ENCODE measurements at regions not wholly inside any gene's neighbourhood (a gene's known extent, or its start where the extent isn't known, plus 50 kb on each side); places are given as distances from the start of the nearest gene placed in this dataset.

GRCh38 chr1:114336360-114336759 lies 174.6 kb downstream of the TRIM33 start:
- no peak overlapping the region for H3K4me3 ChIP-seq (replicated peaks in 1 of 2; ENCODE audit: low read depth in 2 of 2, low read length in 2 of 2)
- DNase-seq (ENCODE audit: low read depth in 2 of 2): no peak
- TF ChIP-seq CTCF (IDR thresholded peaks at IDR 0.05; ENCODE audit: low read depth, low read length): no peak

GRCh38 chr1:114335273-114335672 lies 175.7 kb downstream of the TRIM33 start:
- TF ChIP-seq CTCF (IDR thresholded peaks at IDR 0.05; ENCODE audit: low read depth, low read length): no peak
- no peak for DNase-seq (ENCODE audit: low read depth in 2 of 2)
- H3K4me3 ChIP-seq (replicated peaks in 1 of 2; ENCODE audit: low read depth in 2 of 2, low read length in 2 of 2): no peak overlapping the region

- no peak overlapping the region for H3K4me3 ChIP-seq (replicated peaks in 1 of 2; ENCODE audit: low read depth in 2 of 2, low read length in 2 of 2)
- TF ChIP-seq CTCF (IDR thresholded peaks at IDR 0.05; ENCODE audit: low read depth, low read length): no peak
- DNase-seq (ENCODE audit: low read depth in 2 of 2): no peak
Observed at GRCh38 chr1:114334297-114334696, 176.7 kb downstream of the TRIM33 start.

GRCh38 chr1:114333690-114334089 lies 177.3 kb downstream of the TRIM33 start:
- H3K4me3 ChIP-seq (replicated peaks in 1 of 2; ENCODE audit: low read depth in 2 of 2, low read length in 2 of 2): no peak overlapping the region
- DNase-seq (ENCODE audit: low read depth in 2 of 2): no peak
- TF ChIP-seq CTCF (IDR thresholded peaks at IDR 0.05; ENCODE audit: low read depth, low read length): no peak

- no peak for TF ChIP-seq CTCF (IDR thresholded peaks at IDR 0.05; ENCODE audit: low read depth, low read length)
- DNase-seq (ENCODE audit: low read depth in 2 of 2): no peak
- H3K4me3 ChIP-seq (replicated peaks in 1 of 2; ENCODE audit: low read depth in 2 of 2, low read length in 2 of 2): no peak overlapping the region
Observed at GRCh38 chr1:114331936-114332335, 178.3 kb upstream of the SYT6 start.

GRCh38 chr1:114330451-114330983 lies 176.8 kb upstream of the SYT6 start:
- DNase-seq (ENCODE audit: low read depth in 2 of 2): no peak
- no peak for TF ChIP-seq CTCF (IDR thresholded peaks at IDR 0.05; ENCODE audit: low read depth, low read length)
- no peak overlapping the region for H3K4me3 ChIP-seq (replicated peaks in 1 of 2; ENCODE audit: low read depth in 2 of 2, low read length in 2 of 2)

- no peak for TF ChIP-seq CTCF (IDR thresholded peaks at IDR 0.05; ENCODE audit: low read depth, low read length)
- DNase-seq (ENCODE audit: low read depth in 2 of 2): no peak
- no peak overlapping the region for H3K4me3 ChIP-seq (replicated peaks in 1 of 2; ENCODE audit: low read depth in 2 of 2, low read length in 2 of 2)
Observed at GRCh38 chr1:114328361-114328904, 174.8 kb upstream of the SYT6 start.
